OCI-LY3 (cell line): ENCODE measurements at regions not wholly inside any gene's neighbourhood (a gene's known extent, or its start where the extent isn't known, plus 50 kb on each side); places are given as distances from the start of the nearest gene placed in this dataset.

Source experiments
- H2AFZ ChIP-seq: fragments of 200-600, 300-600 bp; shearing (Covaris generic); 2 replicates; pipeline ENCODE4 v1.6.0; 2014; ENCODE audit warnings: antibody characterized with exemption, low read depth, low read length
- H3K27ac ChIP-seq: fragments of 200-600, 300-600 bp; sonication (generic); 2 replicates; pipeline ENCODE4 v1.5.1; 2014; ENCODE audit warnings: mild to moderate bottlenecking, low read length, moderate library complexity, mixed read lengths
- H3K27me3 ChIP-seq: fragments of 200-600, 300-600 bp; sonication (generic); 2 replicates; pipeline ENCODE4 v1.6.1; 2014; ENCODE audit warnings: low read depth, low read length, mixed read lengths
- H3K36me3 ChIP-seq: fragments of 200-600, 300-600 bp; sonication (generic); replicated peaks from 2 replicates; pipeline ENCODE3; 2014; ENCODE audit warnings: low read depth, low read length, mixed read lengths
- H3K4me1 ChIP-seq: fragments of 300-600, 200-600 bp; sonication (generic); 2 replicates; pipeline ENCODE4 v1.6.1; 2014; ENCODE audit warnings: low read length, mixed read lengths
- H3K4me2 ChIP-seq: fragments of 200-600, 300-600 bp; sonication (generic); 2 replicates; pipeline ENCODE4 v1.6.1; 2014; ENCODE audit warnings: low read length, mixed read lengths
- H3K4me3 ChIP-seq: fragments of 300-600, 200-600 bp; sonication (generic); 2 replicates; pipeline ENCODE4 v1.5.1; 2014; ENCODE audit warnings: antibody characterized with exemption, mild to moderate bottlenecking, low read length, moderate library complexity
- H3K79me2 ChIP-seq: fragments of 300-600, 200-600 bp; shearing (Covaris generic); 2 replicates; pipeline ENCODE4 v1.6.1; 2014; ENCODE audit warnings: mild to moderate bottlenecking, low read length, mixed read lengths
- H3K9ac ChIP-seq: fragments of 300-600, 200-600 bp; shearing (Covaris generic); 2 replicates; pipeline ENCODE4 v1.6.0; 2014; ENCODE audit warnings: mild to moderate bottlenecking, low read length, moderate library complexity
- H3K9me3 ChIP-seq: fragments of 200-600, 300-600 bp; shearing (Covaris generic); 2 replicates; pipeline ENCODE4 v1.6.1; 2014; ENCODE audit warnings: low read length, mixed read lengths; ENCODE audit not compliant: insufficient read depth
- H4K20me1 ChIP-seq: fragments of 200-600, 300-600 bp; sonication (generic); 2 replicates; pipeline ENCODE4 v1.6.1; 2016; ENCODE audit warnings: low read length, mixed read lengths; ENCODE audit not compliant: insufficient read depth
- EZH2phosphoT487 ChIP-seq: fragments of 200-600 bp; shearing (Covaris generic); IDR thresholded peaks from 2 replicates; pipeline ENCODE4 v1.6.1; 2018; ENCODE audit warnings: antibody characterized with exemption, mixed run types, low read depth
- TF ChIP-seq, protein P1 (sequence below): fragments of 200-600, 300-600 bp; sonication (generic); IDR thresholded peaks from 2 replicates; pipeline ENCODE4 v1.5.1; 2014; ENCODE audit warnings: antibody characterized with exemption, low read length, low read depth

GRCh38 chr6:69609836-69610472 is 186.9 kb downstream of the LMBRD1 start:
- H3K9ac ChIP-seq = no peak overlapping the region
- no peaks in the 10 kb centered on the region for H3K4me1 ChIP-seq
- no peak overlapping the region for H3K4me2 ChIP-seq
- H3K27ac ChIP-seq = no peak overlapping the region
- no peaks in the 10 kb centered on the region for H3K27me3 ChIP-seq
- no peak for TF ChIP-seq EZH2phosphoT487
- TF ChIP-seq, protein P1, sequence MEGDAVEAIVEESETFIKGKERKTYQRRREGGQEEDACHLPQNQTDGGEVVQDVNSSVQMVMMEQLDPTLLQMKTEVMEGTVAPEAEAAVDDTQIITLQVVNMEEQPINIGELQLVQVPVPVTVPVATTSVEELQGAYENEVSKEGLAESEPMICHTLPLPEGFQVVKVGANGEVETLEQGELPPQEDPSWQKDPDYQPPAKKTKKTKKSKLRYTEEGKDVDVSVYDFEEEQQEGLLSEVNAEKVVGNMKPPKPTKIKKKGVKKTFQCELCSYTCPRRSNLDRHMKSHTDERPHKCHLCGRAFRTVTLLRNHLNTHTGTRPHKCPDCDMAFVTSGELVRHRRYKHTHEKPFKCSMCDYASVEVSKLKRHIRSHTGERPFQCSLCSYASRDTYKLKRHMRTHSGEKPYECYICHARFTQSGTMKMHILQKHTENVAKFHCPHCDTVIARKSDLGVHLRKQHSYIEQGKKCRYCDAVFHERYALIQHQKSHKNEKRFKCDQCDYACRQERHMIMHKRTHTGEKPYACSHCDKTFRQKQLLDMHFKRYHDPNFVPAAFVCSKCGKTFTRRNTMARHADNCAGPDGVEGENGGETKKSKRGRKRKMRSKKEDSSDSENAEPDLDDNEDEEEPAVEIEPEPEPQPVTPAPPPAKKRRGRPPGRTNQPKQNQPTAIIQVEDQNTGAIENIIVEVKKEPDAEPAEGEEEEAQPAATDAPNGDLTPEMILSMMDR = no peak
- no peaks in the 10 kb centered on the region for H3K36me3 ChIP-seq
- H3K4me3 ChIP-seq = no peak overlapping the region
- no peak overlapping the region for H2AFZ ChIP-seq
- H4K20me1 ChIP-seq = no peaks in the 10 kb centered on the region
- H3K79me2 ChIP-seq = no peaks in the 10 kb centered on the region
- no peaks in the 10 kb centered on the region for H3K9me3 ChIP-seq

DNA sequence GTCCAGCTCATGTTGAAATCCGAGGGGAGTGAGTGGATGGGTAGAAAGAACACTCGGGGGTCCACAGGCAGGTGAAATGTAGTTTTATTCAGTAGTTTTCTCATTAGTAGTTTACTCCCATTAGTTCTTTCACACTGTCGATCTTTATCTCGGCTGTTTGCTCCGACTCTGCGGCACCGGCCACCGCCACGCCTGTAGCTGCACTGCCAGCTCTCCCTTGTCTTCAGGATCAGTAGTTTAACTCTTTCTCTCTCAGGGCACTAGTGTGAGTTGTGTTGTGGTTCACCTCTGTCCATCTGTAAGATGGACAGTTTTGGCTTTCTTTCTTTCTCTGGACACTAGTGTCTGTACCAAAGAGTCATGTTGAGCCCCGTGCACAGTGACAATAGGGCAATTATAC is 195.7 kb downstream of the LMBRD1 start:
- no peaks in the 10 kb centered on the region for H3K36me3 ChIP-seq
- no peak for TF ChIP-seq EZH2phosphoT487
- TF ChIP-seq, protein P1 = no peak
- no peaks in the 10 kb centered on the region for H4K20me1 ChIP-seq
- no peak overlapping the region for H2AFZ ChIP-seq
- no peaks in the 10 kb centered on the region for H3K79me2 ChIP-seq
- H3K4me2 ChIP-seq = no peak overlapping the region
- no peak overlapping the region for H3K9ac ChIP-seq
- no peak overlapping the region for H3K27ac ChIP-seq
- no peaks in the 10 kb centered on the region for H3K27me3 ChIP-seq
- H3K9me3 ChIP-seq = no peaks in the 10 kb centered on the region
- H3K4me1 ChIP-seq = no peaks in the 10 kb centered on the region
- no peak overlapping the region for H3K4me3 ChIP-seq

DNA sequence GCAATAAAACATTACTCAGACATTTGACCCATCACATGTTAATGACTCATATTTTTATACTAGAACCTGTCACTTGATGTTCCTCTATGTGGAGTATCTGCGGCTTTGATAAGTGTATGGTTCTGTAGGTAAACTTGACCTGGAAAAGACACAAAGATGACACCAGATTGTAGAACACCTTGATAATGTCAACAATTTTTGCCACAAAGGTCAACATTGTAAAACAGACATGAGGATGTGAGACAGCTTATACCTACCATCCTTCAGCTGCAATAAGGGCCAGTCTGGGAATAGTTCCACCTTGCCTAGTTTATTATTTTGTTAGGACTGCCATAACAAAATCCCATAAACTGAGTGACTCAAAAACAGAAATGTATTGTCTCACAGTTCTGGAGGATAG is 202.4 kb downstream of the LMBRD1 start:
- no peaks in the 10 kb centered on the region for H3K79me2 ChIP-seq
- no peaks in the 10 kb centered on the region for H4K20me1 ChIP-seq
- H3K4me2 ChIP-seq = no peak overlapping the region
- TF ChIP-seq, protein P1 = no peak
- TF ChIP-seq EZH2phosphoT487 = no peak
- H3K27ac ChIP-seq = no peak overlapping the region
- H3K9me3 ChIP-seq = no peaks in the 10 kb centered on the region
- no peaks in the 10 kb centered on the region for H3K4me1 ChIP-seq
- no peak overlapping the region for H3K4me3 ChIP-seq
- H3K27me3 ChIP-seq = no peaks in the 10 kb centered on the region
- H3K9ac ChIP-seq = no peak overlapping the region
- H2AFZ ChIP-seq = no peak overlapping the region
- no peaks in the 10 kb centered on the region for H3K36me3 ChIP-seq

GRCh38 chr6:69593706-69594105 is 203.1 kb downstream of the LMBRD1 start:
- TF ChIP-seq, protein P1 = no peak
- no peak for TF ChIP-seq EZH2phosphoT487
- Histone ChIP-seq H2AFZ (no peak overlapping the region), H3K9ac (no peak overlapping the region), H3K36me3 (no peaks in the 10 kb centered on the region), H4K20me1 (no peaks in the 10 kb centered on the region), H3K27ac (no peak overlapping the region), H3K79me2 (no peaks in the 10 kb centered on the region), H3K27me3 (no peaks in the 10 kb centered on the region), H3K9me3 (no peaks in the 10 kb centered on the region), H3K4me2 (no peak overlapping the region), H3K4me3 (no peak overlapping the region), H3K4me1 (no peaks in the 10 kb centered on the region)
